CD8-positive, alpha-beta memory T cell (primary cell): ENCODE measurements at regions not wholly inside any gene's neighbourhood (a gene's known extent, or its start where the extent isn't known, plus 50 kb on each side); places are given as distances from the start of the nearest gene placed in this dataset.

Source experiments
- CTCF ChIA-PET: fragments of 350-600 bp; sonication (Branson Sonifier 250); formaldehyde crosslinking; loops from one replicate; lab custom pipeline; 2021; ENCODE audit warnings: antibody characterized with exemption; lab: Charles Lee
- POLR2A ChIA-PET: fragments of 350-600 bp; sonication (Branson Sonifier 250); formaldehyde crosslinking; loops from one replicate; lab custom pipeline; 2021; ENCODE audit warnings: antibody characterized with exemption; lab: Charles Lee
- DNase-seq, 5 donors: peaks; one replicate each; pipeline versions ENCODE4 v3.0.0 to v3.0.0-alpha.2; 2020 to 2022; ENCODE audit warnings: mixed read lengths in 1 of 5
- H3K27ac ChIP-seq: one replicate; pipeline ENCODE4 v1.7.0; 2013; ENCODE audit warnings: low read depth, mild to moderate bottlenecking, low read length, moderate library complexity
- H3K27me3 ChIP-seq: 2 replicates; pipeline ENCODE4 v1.7.0; 2013; ENCODE audit warnings: low read length, mild to moderate bottlenecking; ENCODE audit not compliant: insufficient read depth, poor library complexity, severe bottlenecking
- H3K36me3 ChIP-seq: 2 replicates; pipeline ENCODE4 v1.7.0; 2013; ENCODE audit warnings: mild to moderate bottlenecking, low read length, moderate library complexity; ENCODE audit not compliant: insufficient read depth
- H3K4me1 ChIP-seq: 2 replicates; pipeline ENCODE4 v1.7.0; 2013; ENCODE audit warnings: mild to moderate bottlenecking, low read length, moderate library complexity; ENCODE audit not compliant: insufficient read depth
- H3K4me3 ChIP-seq: 2 replicates; pipeline ENCODE4 v1.7.0; 2013; ENCODE audit warnings: mild to moderate bottlenecking, low read length
- H3K9me3 ChIP-seq: 2 replicates; pipeline ENCODE4 v1.7.0; 2013; ENCODE audit warnings: mild to moderate bottlenecking, low read length
- H3K27ac Mint-ChIP-seq, 8 donors: one replicate each; pipeline ENCODE4 v1.8.0; 2020 to 2021; ENCODE audit warnings: mixed read lengths in 8 of 8, mild to moderate bottlenecking in 6 of 8, inconsistent platforms in 3 of 8, moderate library complexity in 3 of 8
- H3K27me3 Mint-ChIP-seq, 2 donors: one replicate each; pipeline ENCODE4 v1.8.0; 2020 to 2021; ENCODE audit warnings: mixed read lengths in 2 of 2, mild to moderate bottlenecking in 1 of 2, moderate library complexity in 1 of 2
- H3K36me3 Mint-ChIP-seq, 3 donors: one replicate each; pipeline ENCODE4 v1.8.0; 2020 to 2021; ENCODE audit warnings: mixed read lengths in 3 of 3, inconsistent platforms in 1 of 3, mild to moderate bottlenecking in 1 of 3
- H3K4me1 Mint-ChIP-seq, 3 donors: one replicate each; pipeline ENCODE4 v1.8.0; 2020 to 2021; ENCODE audit warnings: mixed read lengths in 3 of 3, inconsistent platforms in 1 of 3, mild to moderate bottlenecking in 1 of 3
- H3K4me3 Mint-ChIP-seq, 7 donors: one replicate each; pipeline ENCODE4 v1.8.0; 2020 to 2021; ENCODE audit warnings: mixed read lengths in 7 of 7, mild to moderate bottlenecking in 6 of 7, moderate library complexity in 4 of 7, inconsistent platforms in 2 of 7
- H3K9me3 Mint-ChIP-seq, 5 donors: one replicate each; pipeline ENCODE4 v1.8.0; 2020 to 2022; ENCODE audit warnings: mixed read lengths in 5 of 5, mild to moderate bottlenecking in 3 of 5, moderate library complexity in 2 of 5, inconsistent platforms in 1 of 5

DNA sequence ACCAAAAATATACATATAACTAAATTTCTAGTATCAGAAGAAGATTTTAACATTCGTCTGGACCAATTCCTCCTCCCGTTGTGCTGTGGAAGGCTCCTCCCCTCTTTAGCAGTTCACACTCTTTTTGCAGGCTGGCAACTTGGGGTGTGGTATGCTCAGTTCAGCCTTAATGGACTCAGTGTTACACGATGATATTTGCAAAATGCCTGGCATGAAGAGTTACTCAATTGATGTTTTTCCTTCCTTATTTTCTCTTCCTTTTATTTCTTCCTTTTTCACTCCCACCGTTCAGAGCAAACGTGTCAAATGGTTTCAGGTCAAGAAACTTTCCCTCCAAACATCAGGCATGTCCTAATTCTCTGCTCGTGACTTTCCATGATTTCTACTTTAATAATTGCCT, 248.3 kb downstream of the PHF14 start:
- no peak overlapping the region for H3K27ac Mint-ChIP-seq
- CTCF ChIA-PET, result interaction anchor here (1.2 kb wide), 1 partner anchor 10 kb away, joined by 5 read pairs; no protein-coding TSS in a partner anchor

DNA sequence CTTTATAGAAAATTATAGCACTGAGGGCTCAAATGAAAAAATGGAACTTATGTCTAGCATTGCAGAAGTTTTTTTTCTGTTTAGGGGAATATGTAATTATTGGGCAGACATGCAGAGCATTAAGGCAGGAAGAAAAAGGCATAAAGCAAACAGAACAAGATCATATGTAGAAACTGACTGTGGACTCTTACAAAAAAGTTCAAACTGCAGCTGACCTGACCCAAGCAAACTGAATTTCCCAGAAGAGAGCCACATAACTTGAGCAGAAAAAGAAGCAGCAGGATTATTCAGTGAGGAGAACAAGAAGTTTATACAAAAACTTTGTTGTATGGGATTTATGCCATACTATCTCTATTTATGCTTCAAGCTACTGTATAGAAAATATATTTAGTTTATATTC, 250.9 kb downstream of the PHF14 start:
- peaks cover 1 to 9% (median 4%) of the 10 kb centered on the region in 3 donors for H3K4me1 Mint-ChIP-seq
- no peaks in the 10 kb centered on the region for H3K4me1 ChIP-seq
- no peak overlapping the region for H3K27ac Mint-ChIP-seq
- H3K36me3 ChIP-seq, result no peaks in the 10 kb centered on the region
- no peaks in the 10 kb centered on the region for H3K27me3 ChIP-seq
- H3K36me3 Mint-ChIP-seq, result no peaks in the 10 kb centered on the region
- peaks cover 0 to 1% of the 10 kb centered on the region in 2 donors for H3K27me3 Mint-ChIP-seq
- H3K9me3 ChIP-seq, result no peaks in the 10 kb centered on the region
- no peak for DNase-seq
- H3K4me3 Mint-ChIP-seq, result no peak overlapping the region
- ChIA-PET CTCF (interaction anchor here (1.2 kb wide), 1 partner anchor 13 kb away, joined by 4 read pairs; no protein-coding TSS in a partner anchor), POLR2A (no interaction called here)
- H3K27ac ChIP-seq, result no peak overlapping the region
- no peaks in the 10 kb centered on the region for H3K9me3 Mint-ChIP-seq
- no peak overlapping the region for H3K4me3 ChIP-seq

More for the DNA sequence above, 248.3 kb downstream of the PHF14 start:
- H3K9me3 Mint-ChIP-seq, result no peaks in the 10 kb centered on the region
- H3K4me3 Mint-ChIP-seq, result no peak overlapping the region
- no peaks in the 10 kb centered on the region for H3K9me3 ChIP-seq
- no peak overlapping the region for H3K27ac ChIP-seq
- H3K27me3 ChIP-seq, result no peaks in the 10 kb centered on the region
- DNase-seq, result no peak
- H3K4me1 Mint-ChIP-seq, result no peaks in the 10 kb centered on the region
- H3K4me3 ChIP-seq, result no peak overlapping the region
- H3K36me3 ChIP-seq, result no peaks in the 10 kb centered on the region
- H3K27me3 Mint-ChIP-seq, result peaks cover 0 to 6% of the 10 kb centered on the region in 2 donors
- no peaks in the 10 kb centered on the region for H3K36me3 Mint-ChIP-seq
- H3K4me1 ChIP-seq, result no peaks in the 10 kb centered on the region
- POLR2A ChIA-PET, result no interaction called here

DNA sequence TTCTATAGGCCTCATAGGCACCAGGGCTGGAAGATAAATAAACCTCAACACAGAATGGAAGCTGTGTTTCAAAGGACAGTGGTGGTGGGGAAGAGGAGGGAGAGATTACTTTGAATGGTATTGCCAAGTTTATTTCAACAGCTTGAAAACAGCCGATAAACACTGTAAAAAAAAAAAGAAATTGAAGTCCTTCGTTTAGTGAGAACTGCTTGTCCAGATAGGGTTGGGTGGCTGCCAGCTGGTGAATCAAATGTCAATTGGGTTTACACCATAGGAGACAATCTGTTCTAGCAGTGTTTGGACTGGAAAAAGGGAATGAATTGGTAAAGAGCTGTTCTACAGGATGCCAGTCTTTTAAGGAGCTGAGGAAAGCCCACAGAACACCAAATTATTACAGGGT, 254.8 kb downstream of the PHF14 start:
- Mint-ChIP-seq H3K9me3 (no peaks in the 10 kb centered on the region), H3K27me3 (peaks cover 0 to 1% of the 10 kb centered on the region in 2 donors), H3K36me3 (no peaks in the 10 kb centered on the region), H3K4me3 (peak overlapping the region in 2 of 7 donors; percentile 10 to 20), H3K4me1 (peaks cover 1 to 9% (median 8%) of the 10 kb centered on the region in 3 donors), H3K27ac (no peak overlapping the region)
- Histone ChIP-seq H3K36me3 (no peaks in the 10 kb centered on the region), H3K27me3 (no peaks in the 10 kb centered on the region), H3K27ac (no peak overlapping the region), H3K4me1 (no peaks in the 10 kb centered on the region), H3K9me3 (no peaks in the 10 kb centered on the region), H3K4me3 (no peak overlapping the region)
- DNase-seq, result no peak
- POLR2A ChIA-PET, result no interaction called here
- CTCF ChIA-PET, result interaction anchor here (0.7 kb wide), 1 partner anchor 14 kb away, joined by 3 read pairs; no protein-coding TSS in a partner anchor

DNA sequence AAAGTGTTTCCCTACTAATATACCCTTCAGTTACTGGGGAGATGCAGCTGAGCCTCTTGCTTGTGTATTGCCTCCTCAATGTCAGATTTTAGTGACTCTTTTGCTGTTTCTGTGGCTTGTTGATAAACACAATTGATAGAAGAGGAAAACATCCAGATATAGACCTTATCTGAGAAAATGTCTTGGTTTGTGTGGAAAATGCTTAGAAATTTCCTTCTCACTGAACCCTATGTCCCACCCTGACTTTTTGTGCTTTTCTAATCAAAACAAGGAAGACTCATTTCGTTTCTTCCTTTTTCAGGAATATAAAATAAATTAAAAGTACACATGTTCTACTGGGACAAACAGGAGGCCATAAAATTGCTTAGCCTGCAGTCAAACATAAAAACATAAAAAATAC, 257.5 kb downstream of the PHF14 start:
- Mint-ChIP-seq H3K4me3 (no peak overlapping the region), H3K27ac (no peak overlapping the region), H3K9me3 (no peaks in the 10 kb centered on the region), H3K36me3 (no peaks in the 10 kb centered on the region), H3K27me3 (peaks cover 0 to 3% of the 10 kb centered on the region in 2 donors), H3K4me1 (peaks cover 1 to 9% (median 8%) of the 10 kb centered on the region in 3 donors)
- H3K4me3 ChIP-seq, result no peak overlapping the region
- POLR2A ChIA-PET, result no interaction called here
- CTCF ChIA-PET, result no interaction called here
- no peak for DNase-seq
- no peaks in the 10 kb centered on the region for H3K4me1 ChIP-seq
- H3K27me3 ChIP-seq, result no peaks in the 10 kb centered on the region
- no peak overlapping the region for H3K27ac ChIP-seq
- H3K36me3 ChIP-seq, result no peaks in the 10 kb centered on the region
- no peaks in the 10 kb centered on the region for H3K9me3 ChIP-seq

DNA sequence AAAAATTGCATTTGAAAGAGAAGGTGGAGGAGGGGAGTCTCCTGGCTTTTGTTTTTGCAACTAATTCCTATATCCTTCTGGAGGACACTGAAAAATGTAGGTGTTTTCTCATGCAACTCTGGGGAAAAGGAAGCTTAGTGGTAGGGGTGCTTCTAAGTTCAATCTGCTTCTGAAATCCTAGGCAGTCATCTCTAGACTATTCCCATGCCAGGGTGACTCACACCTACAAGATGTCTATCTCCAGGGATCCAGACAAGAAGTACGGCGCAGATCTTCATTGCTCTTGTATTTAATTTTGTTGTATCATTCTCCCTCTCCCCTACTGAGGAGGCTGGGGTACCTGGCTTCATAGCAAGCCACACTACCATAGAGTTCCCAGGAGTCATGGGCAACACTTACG, 258.8 kb downstream of the PHF14 start:
- H3K36me3 ChIP-seq, result no peaks in the 10 kb centered on the region
- no peak overlapping the region for H3K4me3 ChIP-seq
- Mint-ChIP-seq H3K4me3 (no peak overlapping the region), H3K4me1 (peaks cover 1 to 9% (median 8%) of the 10 kb centered on the region in 3 donors), H3K27me3 (peaks cover 0 to 3% of the 10 kb centered on the region in 2 donors), H3K9me3 (no peaks in the 10 kb centered on the region), H3K36me3 (no peaks in the 10 kb centered on the region), H3K27ac (no peak overlapping the region)
- no peak overlapping the region for H3K27ac ChIP-seq
- POLR2A ChIA-PET, result no interaction called here
- H3K27me3 ChIP-seq, result no peaks in the 10 kb centered on the region
- no peak for DNase-seq
- no peaks in the 10 kb centered on the region for H3K4me1 ChIP-seq
- H3K9me3 ChIP-seq, result no peaks in the 10 kb centered on the region
- CTCF ChIA-PET, result no interaction called here

DNA sequence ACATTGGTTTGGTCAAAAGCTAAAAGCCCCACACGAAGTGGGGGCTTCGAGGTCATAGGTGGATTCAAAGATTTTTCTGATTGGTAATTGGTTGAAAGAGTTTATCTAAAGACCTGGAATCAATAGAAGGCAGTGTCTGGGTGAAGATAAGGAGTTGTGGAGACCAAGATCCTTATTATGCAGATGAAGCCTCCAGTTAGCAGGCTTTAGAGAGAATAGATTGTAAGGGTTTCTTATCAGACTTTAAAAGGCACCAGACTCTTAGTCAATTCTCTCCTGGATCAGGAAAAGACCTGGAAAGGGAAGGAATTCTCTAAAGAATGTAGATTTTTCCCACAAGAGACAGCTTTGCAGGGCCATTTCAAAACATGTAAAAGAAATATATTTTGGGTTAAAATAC, 260.2 kb downstream of the PHF14 start:
- peaks cover 0 to 5% of the 10 kb centered on the region in 2 donors for H3K27me3 Mint-ChIP-seq
- Histone ChIP-seq H3K9me3 (no peaks in the 10 kb centered on the region), H3K4me1 (no peaks in the 10 kb centered on the region), H3K4me3 (no peak overlapping the region), H3K27ac (no peak overlapping the region), H3K36me3 (no peaks in the 10 kb centered on the region), H3K27me3 (no peaks in the 10 kb centered on the region)
- no peak for DNase-seq
- H3K4me1 Mint-ChIP-seq, result peaks cover 0 to 4% (median 4%) of the 10 kb centered on the region in 3 donors
- ChIA-PET CTCF (no interaction called here), POLR2A (no interaction called here)
- H3K4me3 Mint-ChIP-seq, result no peak overlapping the region
- no peaks in the 10 kb centered on the region for H3K9me3 Mint-ChIP-seq
- no peak overlapping the region for H3K27ac Mint-ChIP-seq
- H3K36me3 Mint-ChIP-seq, result no peaks in the 10 kb centered on the region

DNA sequence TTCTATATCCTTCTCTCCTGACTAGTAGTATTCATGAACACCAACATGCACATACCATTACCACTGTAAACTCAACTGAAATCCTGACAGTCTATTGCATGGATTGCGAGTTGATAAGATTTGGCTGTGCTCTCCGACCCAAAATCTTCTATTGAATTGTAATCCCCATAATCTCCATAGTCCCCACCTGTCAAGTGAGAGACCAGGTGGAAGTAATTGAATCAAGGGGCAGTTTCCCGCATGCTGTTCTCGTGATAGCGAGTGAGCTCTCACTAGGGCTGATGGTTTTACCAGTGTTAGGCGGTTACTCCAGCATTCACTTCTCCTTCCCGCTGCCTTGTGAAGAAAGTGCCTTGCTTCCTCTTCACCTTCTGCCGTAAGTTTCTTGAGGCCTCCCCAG, 261.8 kb downstream of the PHF14 start:
- DNase-seq, result no peak
- Mint-ChIP-seq H3K9me3 (no peaks in the 10 kb centered on the region), H3K36me3 (no peaks in the 10 kb centered on the region), H3K4me3 (no peak overlapping the region), H3K4me1 (no peaks in the 10 kb centered on the region), H3K27ac (no peak overlapping the region), H3K27me3 (peaks cover 3 to 5% of the 10 kb centered on the region in 2 donors)
- Histone ChIP-seq H3K27ac (no peak overlapping the region), H3K9me3 (no peaks in the 10 kb centered on the region), H3K27me3 (no peaks in the 10 kb centered on the region), H3K4me3 (no peak overlapping the region), H3K4me1 (no peaks in the 10 kb centered on the region), H3K36me3 (no peaks in the 10 kb centered on the region)
- POLR2A ChIA-PET, result no interaction called here
- CTCF ChIA-PET, result no interaction called here

DNA sequence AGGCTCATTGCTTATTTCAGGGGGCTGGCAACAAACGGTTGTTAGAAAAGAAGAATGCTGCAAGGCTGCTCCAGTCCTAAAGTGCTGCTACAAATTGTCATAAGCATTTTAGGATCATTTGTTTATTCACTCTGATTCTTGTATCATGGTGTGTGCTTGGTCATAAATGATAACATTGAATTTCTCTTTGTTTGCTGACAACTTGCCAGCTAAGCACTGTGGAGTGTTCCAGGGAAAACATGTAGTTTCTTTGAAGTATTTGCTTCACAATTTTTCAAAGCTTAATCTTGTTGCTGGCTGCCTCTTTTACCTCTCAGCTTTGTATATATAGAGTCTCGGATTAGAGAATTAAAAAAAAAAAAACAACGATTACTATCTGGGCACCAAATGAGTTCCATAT, 263.0 kb downstream of the PHF14 start:
- DNase-seq, result no peak
- no peaks in the 10 kb centered on the region for H3K9me3 ChIP-seq
- H3K27ac ChIP-seq, result no peak overlapping the region
- no peak overlapping the region for H3K27ac Mint-ChIP-seq
- H3K36me3 ChIP-seq, result no peaks in the 10 kb centered on the region
- ChIA-PET POLR2A (no interaction called here), CTCF (no interaction called here)
- H3K4me3 ChIP-seq, result no peak overlapping the region
- H3K27me3 Mint-ChIP-seq, result peaks cover 3 to 5% of the 10 kb centered on the region in 2 donors
- H3K27me3 ChIP-seq, result no peaks in the 10 kb centered on the region
- no peaks in the 10 kb centered on the region for H3K4me1 Mint-ChIP-seq
- no peaks in the 10 kb centered on the region for H3K4me1 ChIP-seq
- H3K4me3 Mint-ChIP-seq, result no peak overlapping the region
- H3K9me3 Mint-ChIP-seq, result no peaks in the 10 kb centered on the region
- no peaks in the 10 kb centered on the region for H3K36me3 Mint-ChIP-seq
